GM12878 (cell line): ENCODE measurements at regions not wholly inside any gene's neighbourhood (a gene's known extent, or its start where the extent isn't known, plus 50 kb on each side); places are given as distances from the start of the nearest gene placed in this dataset.
"Not testable (repeated sequence)": the region's sequence is repeated elsewhere in the genome, so short reads cannot be mapped to it uniquely, and the experiment has no call there.

Experiments used
- ATAC-seq: fragments of 200-7000 bp; cut with Tn5 transposase; 3 replicates; pipeline ENCODE4 v1.9.1; 2020; ENCODE audit warnings: mild to moderate bottlenecking, moderate library complexity
- BruUV-seq: library from RNA; stranded (reverse); fragments of 400-500 nt; replicated peaks from 2 replicates; lab custom pipeline; 2021; lab: Mats Ljungman, UMichigan
- CTCF ChIA-PET: fragments of 300-600 bp; sonication (Branson Sonifier 250); formaldehyde crosslinking; extraction: SDS; loops from one replicate; lab custom pipeline; 2021; ENCODE audit warnings: inconsistent platforms; lab: Yijun Ruan, JAX
- POLR2A ChIA-PET: fragments of 350-600 bp; formaldehyde crosslinking; extraction: SDS; loops from one replicate; lab custom pipeline; 2021; ENCODE audit warnings: inconsistent platforms; lab: Charles Lee
- RAD21 ChIA-PET: fragments of 300-600 bp; sonication (Branson Sonifier 250); formaldehyde crosslinking; loops from one replicate; lab custom pipeline; 2023; ENCODE audit warnings: antibody characterized with exemption; ENCODE audit not compliant: unreplicated experiment; lab: Charles Lee
- SMC1A ChIA-PET: fragments of 300-600 bp; sonication (Branson Sonifier 250); formaldehyde crosslinking; loops from one replicate; lab custom pipeline; 2023; ENCODE audit not compliant: unreplicated experiment, uncharacterized antibody; lab: Charles Lee
- DNase-seq: peaks from one replicate; pipeline ENCODE4 v3.0.0-alpha.2; 2011; ENCODE audit warnings: low read depth, low spot score
- FAIRE-seq: peaks from 3 replicates; lab custom pipeline; 2011; peaks lifted over from hg19 to GRCh38; lab: Jason Lieb, UNC
- H2AFZ ChIP-seq: 2 replicates; pipeline ENCODE4 v1.6.0; 2011; ENCODE audit warnings: low read depth, low read length, control low read depth; ENCODE audit not compliant: control insufficient read depth
- H3K27ac ChIP-seq: 2 replicates; pipeline ENCODE4 v1.5.1; 2011; ENCODE audit warnings: control low read depth; ENCODE audit not compliant: control insufficient read depth, insufficient read depth
- H3K27me3 ChIP-seq, 2 experiments: replicated peaks in 1 of 2; 2 replicates each; pipeline versions ENCODE4 v1.6.0 to v1.6.1; 2011; ENCODE audit warnings: low read length in 1 of 2; ENCODE audit not compliant: control insufficient read depth in 2 of 2, insufficient read depth in 2 of 2
- H3K36me3 ChIP-seq, 2 experiments: 2 replicates each; pipeline ENCODE4 v1.5.1; 2011; ENCODE audit warnings: low read length in 1 of 2; ENCODE audit not compliant: control insufficient read depth in 2 of 2, insufficient read depth in 2 of 2
- H3K4me1 ChIP-seq: 2 replicates; pipeline ENCODE4 v1.6.1; 2011; ENCODE audit warnings: mild to moderate bottlenecking, low read length, moderate library complexity, mixed read lengths; ENCODE audit not compliant: control insufficient read depth, insufficient read depth
- H3K4me2 ChIP-seq: 2 replicates; pipeline ENCODE4 v1.6.0; 2011; ENCODE audit warnings: control low read depth; ENCODE audit not compliant: control insufficient read depth, insufficient read depth
- H3K4me3 ChIP-seq: fragments of 200-600 bp; sonication (generic); 2 replicates; pipeline ENCODE4 v1.5.1; 2016
- H3K79me2 ChIP-seq: 2 replicates; pipeline ENCODE4 v1.6.0; 2011; ENCODE audit warnings: low read length; ENCODE audit not compliant: control insufficient read depth, insufficient read depth
- H3K9ac ChIP-seq: 2 replicates; pipeline ENCODE4 v1.8.0; 2011; ENCODE audit warnings: low read length, control low read depth, mixed read lengths; ENCODE audit not compliant: control insufficient read depth, insufficient read depth
- H3K9me3 ChIP-seq: replicated peaks from 3 replicates; pipeline ENCODE4 v1.5.1; 2011; ENCODE audit warnings: mild to moderate bottlenecking, low read length; ENCODE audit not compliant: control insufficient read depth, insufficient read depth
- H4K20me1 ChIP-seq: 2 replicates; pipeline ENCODE4 v1.6.0; 2011; ENCODE audit not compliant: control insufficient read depth, insufficient read depth
- IKZF2 ChIP-seq, 2 experiments: fragments of 450-650 bp; IDR thresholded peaks; 2 replicates each; pipeline ENCODE4 v1.6.1; 2017; ENCODE audit warnings: mild to moderate bottlenecking in 2 of 2, moderate library complexity in 2 of 2
- NFYB ChIP-seq: IDR thresholded peaks from 2 replicates; pipeline ENCODE4 v1.6.1; 2011; ENCODE audit warnings: low read depth, mild to moderate bottlenecking, low read length, improper control_type of control experiment, moderate library complexity; ENCODE audit not compliant: insufficient read depth
- WGBS: methylation state at CpG from one replicate; pipeline ENCODE4 v1.1.6; 2016; ENCODE audit warnings: low lambda C conversion rate; ENCODE audit not compliant: insufficient replicate concordance, insufficient coverage; ENCODE audit errors: missing lambda C conversion rate; 5-methylcytosine and 5-hydroxymethylcytosine counted together
- in situ Hi-C: fragments of 300-500 bp; cut with MboI; formaldehyde crosslinking; loops from 9 replicates; pipeline ENCODE4 v1.14.3; 2018; ENCODE audit warnings: mixed read lengths
- intact Hi-C: fragments of 100-400 bp; cut with micrococcal nuclease; formaldehyde crosslinking; loops from one replicate; pipeline ENCODE4 v1.14.2; 2022; ENCODE audit not compliant: unreplicated experiment

DNA sequence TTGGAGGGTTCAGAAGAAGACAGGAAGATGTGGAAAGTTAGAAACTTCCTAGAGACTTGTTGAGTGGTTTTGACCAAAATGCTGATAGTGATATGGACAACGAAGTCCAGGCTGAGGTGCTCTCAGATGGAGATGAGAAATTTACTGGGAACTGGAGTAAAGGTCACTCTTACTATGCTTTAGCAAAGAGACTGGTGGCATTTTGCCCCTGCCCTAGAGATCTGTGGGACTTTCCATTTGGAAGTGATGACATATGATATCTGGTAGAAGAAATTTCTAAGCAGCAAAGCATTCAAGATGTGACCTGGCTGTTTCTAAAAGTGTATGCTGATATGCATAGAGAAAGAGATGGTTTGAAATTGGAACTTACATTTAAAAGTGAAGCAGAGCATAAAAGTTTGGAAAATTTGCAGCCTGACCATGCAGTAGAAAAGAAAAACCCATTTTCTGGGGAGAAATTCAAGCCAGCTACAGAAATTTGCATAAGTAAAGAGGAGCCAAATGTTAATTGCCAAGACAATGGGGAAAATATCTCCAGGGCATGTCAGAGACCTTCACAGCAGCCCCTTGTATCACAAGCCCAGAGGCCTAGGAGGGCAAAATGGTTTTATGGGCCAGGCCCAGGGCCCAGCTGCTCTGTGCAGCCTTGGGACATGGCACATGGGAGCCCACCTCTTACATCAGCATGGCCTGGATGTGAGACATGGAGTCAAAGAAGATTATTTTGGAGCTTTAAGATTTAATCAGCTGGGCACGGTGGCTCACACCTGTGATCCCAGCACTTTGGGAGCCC, 63.1 kb upstream of the SLC1A4 start:
- intact Hi-C loops, H3K27ac ChIP-seq, H4K20me1 ChIP-seq, in situ Hi-C loops, H3K9ac ChIP-seq, DNase-seq, ATAC-seq, H3K27me3 ChIP-seq, FAIRE-seq, BruUV-seq, H2AFZ ChIP-seq: not testable (repeated sequence)
- ChIA-PET CTCF (interaction anchor here (0.7 to 0.8 kb wide), 2 partner anchors 60 to 62 kb away, joined by 3 read pairs; no protein-coding TSS in a partner anchor), POLR2A (interaction anchor here (0.6 to 16.6 kb wide), 2 partner anchors 9 to 14 kb away, joined by 3 to 377 read pairs; no protein-coding TSS in a partner anchor), SMC1A (interaction anchor here (0.6 to 14.1 kb wide), 4 partner anchors 8 to 130 kb away, joined by 3 to 395 read pairs (median 3); no protein-coding TSS in a partner anchor), RAD21 (interaction anchor here (13.2 kb wide), 1 partner anchor 11 kb away, joined by 389 read pairs; no protein-coding TSS in a partner anchor)
- Histone ChIP-seq H3K4me3 (peak overlapping the region; percentile 19; the same call in 1 of the 2 replicates), H3K79me2 (peaks cover 97% of the 10 kb centered on the region), H3K36me3 (peaks cover 16 to 20% of the 10 kb centered on the region in 2 experiments), H3K9me3 (peaks cover 32% of the 10 kb centered on the region), H3K4me1 (peaks cover 27% of the 10 kb centered on the region), H3K4me2 (0 out of 2 replicates have a peak overlapping the region, but pooled peaks have one; percentile 9)
- 97% methylated on average over 2 of the region's 2 CpGs for WGBS

DNA sequence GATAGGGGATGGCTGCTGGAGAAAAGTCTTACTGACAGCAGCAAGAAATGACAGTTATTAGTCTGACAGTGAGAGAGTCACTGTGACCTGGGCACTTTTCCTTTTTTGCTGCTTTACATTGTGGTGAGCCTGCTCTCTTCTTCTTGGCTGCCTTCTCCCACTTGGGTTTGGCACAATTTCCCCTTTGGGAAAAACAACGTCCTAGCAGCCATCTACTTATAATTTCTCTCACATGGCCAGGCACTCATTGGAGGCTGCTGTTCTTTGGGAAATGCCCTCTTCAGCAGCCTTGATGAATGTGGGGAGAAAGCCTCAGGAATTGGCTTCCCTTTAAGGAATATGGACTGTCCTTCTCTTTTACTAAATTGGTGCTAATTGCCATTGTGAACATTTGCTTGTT, 60.4 kb upstream of the SLC1A4 start:
- H3K27ac ChIP-seq, result peak overlapping the region; percentile 95
- WGBS, result 18% methylated on average over 1 of the region's 1 CpG
- POLR2A ChIA-PET, result interaction anchor here (0.8 to 16.6 kb wide), 4 partner anchors 10 to 16 kb away, joined by 3 to 377 read pairs (median 14); no protein-coding TSS in a partner anchor
- peaks cover 91% of the 10 kb centered on the region for H3K79me2 ChIP-seq
- H3K36me3 ChIP-seq, result peaks cover 6 to 12% of the 10 kb centered on the region in 2 experiments
- intact Hi-C loops (no loop called here), in situ Hi-C loops (no loop called here)
- no peaks in the 10 kb centered on the region for H3K27me3 ChIP-seq
- H3K9me3 ChIP-seq, result peaks cover 32% of the 10 kb centered on the region
- SMC1A ChIA-PET, result interaction anchor here (0.9 to 1.7 kb wide), 9 partner anchors 9 to 62 kb away, joined by 3 to 18 read pairs (median 6); no protein-coding TSS in a partner anchor
- H3K4me3 ChIP-seq, result peak overlapping the region; percentile 96
- DNase-seq (no peak), FAIRE-seq (no peak), ATAC-seq (no peak)
- no peak overlapping the region for H2AFZ ChIP-seq
- RAD21 ChIA-PET, result interaction anchor here (0.6 to 2.6 kb wide), 6 partner anchors 10 to 125 kb away, joined by 3 to 27 read pairs (median 4); no protein-coding TSS in a partner anchor
- BruUV-seq, result no TSS peak
- peak overlapping the region; percentile 61 for H3K9ac ChIP-seq
- CTCF ChIA-PET, result interaction anchor here (0.9 to 2.3 kb wide), 7 partner anchors 10 to 227 kb away, joined by 3 to 6 read pairs (median 4); no protein-coding TSS in a partner anchor
- peak overlapping the region; percentile 73 for H3K4me2 ChIP-seq
- no peaks in the 10 kb centered on the region; the same call in 1 of the 2 replicates for H4K20me1 ChIP-seq
- TF ChIP-seq IKZF2 (IDR thresholded peaks at IDR 0.05), result 0 out of 4 replicates have a peak, but pooled peaks of 1 of the 2 experiments have one; percentile 14
- no peak for TF ChIP-seq NFYB
- H3K4me1 ChIP-seq, result peaks cover 17% of the 10 kb centered on the region
